Panc1 (cell line): ENCODE measurements at regions not wholly inside any gene's neighbourhood (a gene's known extent, or its start where the extent isn't known, plus 50 kb on each side); places are given as distances from the start of the nearest gene placed in this dataset.

Experiments
- ATAC-seq: fragments of 200-7000 bp; cut with Tn5 transposase; 2 replicates; pipeline ENCODE4 v1.9.1; 2020; ENCODE audit warnings: mild to moderate bottlenecking, moderate library complexity
- BruUV-seq: library from RNA; stranded (reverse); fragments of 400-500 nt; replicated peaks from 2 replicates; lab custom pipeline; 2021; lab: Mats Ljungman, UMichigan
- CTCF ChIA-PET: fragments of 300-600 bp; sonication (Branson Sonifier 250); formaldehyde crosslinking; loops from one replicate; lab custom pipeline; 2022; ENCODE audit warnings: antibody characterized with exemption; lab: Charles Lee
- POLR2A ChIA-PET: fragments of 300-600 bp; sonication (Branson Sonifier 250); formaldehyde crosslinking; loops from one replicate; lab custom pipeline; 2022; ENCODE audit warnings: antibody characterized with exemption; lab: Charles Lee
- DNase-seq: peaks from one replicate; pipeline ENCODE4 v3.0.0-alpha.2; 2010; ENCODE audit warnings: low read depth, low spot score
- H3K27ac ChIP-seq: 2 replicates; pipeline ENCODE4 v1.5.1; 2011; ENCODE audit warnings: mild to moderate bottlenecking, low read length, inconsistent platforms
- H3K27me3 ChIP-seq: fragments of 200-500 bp; sonication (Bioruptor generic); 2 replicates; pipeline ENCODE4 v1.6.0; 2014; ENCODE audit warnings: low read length, inconsistent platforms; ENCODE audit not compliant: control insufficient read depth, insufficient read depth
- H3K36me3 ChIP-seq: fragments of 200-500 bp; sonication (Bioruptor generic); 2 replicates; pipeline ENCODE4 v1.5.1; 2014; ENCODE audit warnings: inconsistent platforms, mild to moderate bottlenecking, low read length, moderate library complexity; ENCODE audit not compliant: control insufficient read depth, insufficient read depth
- H3K4me1 ChIP-seq: 2 replicates; pipeline ENCODE4 v1.5.1; 2011; ENCODE audit warnings: inconsistent platforms, mild to moderate bottlenecking, low read length, moderate library complexity; ENCODE audit not compliant: control insufficient read depth, insufficient read depth
- H3K4me3 ChIP-seq, 2 experiments: 2 replicates each; pipeline ENCODE4 v1.5.1; 2011 to 2012; ENCODE audit warnings: low read depth in 2 of 2, low read length in 2 of 2, mild to moderate bottlenecking in 2 of 2, inconsistent platforms in 1 of 2, moderate library complexity in 1 of 2
- H3K9me3 ChIP-seq: fragments of 200-500 bp; sonication (Bioruptor generic); 2 replicates; pipeline ENCODE4 v1.5.1; 2014; ENCODE audit warnings: low read depth, mild to moderate bottlenecking, inconsistent platforms, low read length, moderate library complexity; ENCODE audit not compliant: control insufficient read depth, insufficient read depth
- POLR2AphosphoS5 ChIP-seq: IDR thresholded peaks from 2 replicates; pipeline ENCODE4 v1.6.1; 2012; ENCODE audit warnings: mild to moderate bottlenecking, low read depth, low read length, moderate library complexity
- SIN3A ChIP-seq: IDR thresholded peaks from 2 replicates; pipeline ENCODE4 v1.6.1; 2012; ENCODE audit warnings: low read depth, mild to moderate bottlenecking, low read length, moderate library complexity, borderline replicate concordance; ENCODE audit not compliant: insufficient read depth
- TCF7L2 ChIP-seq: IDR thresholded peaks from 2 replicates; pipeline ENCODE4 v1.6.1; 2011; ENCODE audit warnings: mild to moderate bottlenecking, low read depth, low read length, inconsistent platforms
- in situ Hi-C: cut with HindIII; loops from 2 replicates; pipeline ENCODE4 v1.10.0; 2016; ENCODE audit warnings: low sequenced_read_pairs, low pct_unique_long_range_greater_than_20kb
- intact Hi-C: fragments of 100-400 bp; cut with micrococcal nuclease; formaldehyde crosslinking; loops from one replicate; pipeline ENCODE4 v1.10.0; 2022; ENCODE audit not compliant: unreplicated experiment
- TF ChIP-seq, protein P1 (sequence below), 2 experiments: IDR thresholded peaks; 2 replicates each; pipeline ENCODE4 v1.6.1; 2011 to 2012; ENCODE audit warnings: low read depth in 2 of 2, control low read depth in 1 of 2, low read length in 1 of 2, mild to moderate bottlenecking in 1 of 2, moderate library complexity in 1 of 2; ENCODE audit not compliant: insufficient read depth in 1 of 2
- TF ChIP-seq, protein P2 (sequence below): fragments of 450-650 bp; IDR thresholded peaks from 2 replicates; pipeline ENCODE4 v1.5.1; 2017; ENCODE audit warnings: mild to moderate bottlenecking

DNA sequence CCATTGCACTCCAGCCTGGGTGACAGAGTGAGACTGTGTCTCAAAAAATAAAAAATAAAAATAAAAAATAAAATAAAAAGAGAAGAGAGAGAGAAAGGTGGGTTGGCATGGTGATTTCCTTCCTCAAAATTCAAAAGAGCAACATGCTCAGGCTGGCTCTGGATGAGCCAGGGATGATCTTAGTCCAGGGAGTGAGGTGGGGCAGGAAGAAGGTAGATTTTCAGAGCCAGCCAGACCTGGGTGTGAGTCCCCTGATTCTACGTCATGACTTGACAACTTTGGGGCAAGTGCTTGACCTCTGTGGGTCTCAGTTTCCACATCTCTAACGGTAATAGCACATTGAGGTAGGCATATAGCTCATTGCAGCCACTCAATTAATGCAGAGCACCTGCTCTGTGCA, 109.4 kb upstream of the CTBP2 start:
- ChIA-PET CTCF (no interaction called here), POLR2A (no interaction called here)
- intact Hi-C loops (no loop called here), in situ Hi-C loops (no loop called here)
- Histone ChIP-seq H3K27me3 (no peaks in the 10 kb centered on the region), H3K36me3 (no peaks in the 10 kb centered on the region), H3K4me1 (no peaks in the 10 kb centered on the region), H3K4me3 (no peak overlapping the region), H3K9me3 (no peaks in the 10 kb centered on the region), H3K27ac (no peak overlapping the region)
- ATAC-seq (no peak), DNase-seq (no peak)
- TF ChIP-seq, protein P1, sequence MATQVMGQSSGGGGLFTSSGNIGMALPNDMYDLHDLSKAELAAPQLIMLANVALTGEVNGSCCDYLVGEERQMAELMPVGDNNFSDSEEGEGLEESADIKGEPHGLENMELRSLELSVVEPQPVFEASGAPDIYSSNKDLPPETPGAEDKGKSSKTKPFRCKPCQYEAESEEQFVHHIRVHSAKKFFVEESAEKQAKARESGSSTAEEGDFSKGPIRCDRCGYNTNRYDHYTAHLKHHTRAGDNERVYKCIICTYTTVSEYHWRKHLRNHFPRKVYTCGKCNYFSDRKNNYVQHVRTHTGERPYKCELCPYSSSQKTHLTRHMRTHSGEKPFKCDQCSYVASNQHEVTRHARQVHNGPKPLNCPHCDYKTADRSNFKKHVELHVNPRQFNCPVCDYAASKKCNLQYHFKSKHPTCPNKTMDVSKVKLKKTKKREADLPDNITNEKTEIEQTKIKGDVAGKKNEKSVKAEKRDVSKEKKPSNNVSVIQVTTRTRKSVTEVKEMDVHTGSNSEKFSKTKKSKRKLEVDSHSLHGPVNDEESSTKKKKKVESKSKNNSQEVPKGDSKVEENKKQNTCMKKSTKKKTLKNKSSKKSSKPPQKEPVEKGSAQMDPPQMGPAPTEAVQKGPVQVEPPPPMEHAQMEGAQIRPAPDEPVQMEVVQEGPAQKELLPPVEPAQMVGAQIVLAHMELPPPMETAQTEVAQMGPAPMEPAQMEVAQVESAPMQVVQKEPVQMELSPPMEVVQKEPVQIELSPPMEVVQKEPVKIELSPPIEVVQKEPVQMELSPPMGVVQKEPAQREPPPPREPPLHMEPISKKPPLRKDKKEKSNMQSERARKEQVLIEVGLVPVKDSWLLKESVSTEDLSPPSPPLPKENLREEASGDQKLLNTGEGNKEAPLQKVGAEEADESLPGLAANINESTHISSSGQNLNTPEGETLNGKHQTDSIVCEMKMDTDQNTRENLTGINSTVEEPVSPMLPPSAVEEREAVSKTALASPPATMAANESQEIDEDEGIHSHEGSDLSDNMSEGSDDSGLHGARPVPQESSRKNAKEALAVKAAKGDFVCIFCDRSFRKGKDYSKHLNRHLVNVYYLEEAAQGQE (IDR thresholded peaks at IDR 0.05; ENCODE audit: insufficient read depth in 1 of 2, low read depth in 2 of 2, low read length in 1 of 2), result no peak
- no peak for TF ChIP-seq SIN3A
- TF ChIP-seq, protein P2, sequence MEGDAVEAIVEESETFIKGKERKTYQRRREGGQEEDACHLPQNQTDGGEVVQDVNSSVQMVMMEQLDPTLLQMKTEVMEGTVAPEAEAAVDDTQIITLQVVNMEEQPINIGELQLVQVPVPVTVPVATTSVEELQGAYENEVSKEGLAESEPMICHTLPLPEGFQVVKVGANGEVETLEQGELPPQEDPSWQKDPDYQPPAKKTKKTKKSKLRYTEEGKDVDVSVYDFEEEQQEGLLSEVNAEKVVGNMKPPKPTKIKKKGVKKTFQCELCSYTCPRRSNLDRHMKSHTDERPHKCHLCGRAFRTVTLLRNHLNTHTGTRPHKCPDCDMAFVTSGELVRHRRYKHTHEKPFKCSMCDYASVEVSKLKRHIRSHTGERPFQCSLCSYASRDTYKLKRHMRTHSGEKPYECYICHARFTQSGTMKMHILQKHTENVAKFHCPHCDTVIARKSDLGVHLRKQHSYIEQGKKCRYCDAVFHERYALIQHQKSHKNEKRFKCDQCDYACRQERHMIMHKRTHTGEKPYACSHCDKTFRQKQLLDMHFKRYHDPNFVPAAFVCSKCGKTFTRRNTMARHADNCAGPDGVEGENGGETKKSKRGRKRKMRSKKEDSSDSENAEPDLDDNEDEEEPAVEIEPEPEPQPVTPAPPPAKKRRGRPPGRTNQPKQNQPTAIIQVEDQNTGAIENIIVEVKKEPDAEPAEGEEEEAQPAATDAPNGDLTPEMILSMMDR, result no peak
- TF ChIP-seq TCF7L2, result no peak
- no TSS peak for BruUV-seq

DNA sequence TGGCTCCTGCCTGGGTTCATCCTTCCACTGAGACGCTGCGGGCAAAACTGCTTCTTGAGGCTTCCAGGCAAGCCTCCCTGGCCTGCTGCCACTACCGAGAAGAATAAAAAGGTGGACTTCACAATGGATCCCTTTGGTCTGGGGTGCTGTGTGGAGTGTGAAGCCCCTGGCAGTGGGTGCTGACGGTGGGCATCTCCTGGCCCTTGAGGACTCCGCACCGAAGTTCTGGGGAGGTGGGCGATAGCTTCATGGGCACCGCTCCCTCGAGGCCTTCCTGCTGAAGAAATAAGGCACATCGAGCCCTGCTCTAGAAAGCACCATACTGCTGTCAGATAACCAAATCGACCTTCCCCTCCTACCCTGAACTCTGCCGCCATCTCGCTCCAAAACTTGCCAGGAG, 106.6 kb upstream of the CTBP2 start:
- BruUV-seq, result no TSS peak
- TF ChIP-seq SIN3A, result no peak
- no peak for TF ChIP-seq TCF7L2
- no peak for TF ChIP-seq POLR2AphosphoS5
- TF ChIP-seq, protein P1 (IDR thresholded peaks at IDR 0.05; ENCODE audit: insufficient read depth in 1 of 2, low read depth in 2 of 2, low read length in 1 of 2), result no peak
- TF ChIP-seq, protein P2, result no peak
- intact Hi-C loops (no loop called here), in situ Hi-C loops (no loop called here)
- H3K4me1 ChIP-seq, result peaks cover 8% of the 10 kb centered on the region; the same call in 1 of the 2 replicates
- H3K36me3 ChIP-seq, result no peaks in the 10 kb centered on the region
- POLR2A ChIA-PET, result no interaction called here
- CTCF ChIA-PET, result no interaction called here
- no peak overlapping the region for H3K27ac ChIP-seq
- no peaks in the 10 kb centered on the region for H3K9me3 ChIP-seq
- H3K4me3 ChIP-seq, result no peak overlapping the region
- ATAC-seq, result no peak
- no peak for DNase-seq
- H3K27me3 ChIP-seq, result no peaks in the 10 kb centered on the region
